ENCODE measurements at regions not wholly inside any gene's neighbourhood (a gene's known extent, or its start where the extent isn't known, plus 50 kb on each side); places are given as distances from the start of the nearest gene placed in this dataset.
"Not testable (repeated sequence)": the region's sequence is repeated elsewhere in the genome, so short reads cannot be mapped to it uniquely, and the experiment has no call there.

- TF ChIP-seq CTCF (conservative IDR thresholded peaks at IDR 0.05; ENCODE audit: low read depth, low read length), result no peak
- no peak for DNase-seq (ENCODE audit: low read depth)
- no peak overlapping the region for H3K4me3 ChIP-seq (ENCODE audit: low read length)
These were observed 443.3 kb downstream of the BUD13 start for GRCh38 chr11:116329354-116330090.

- DNase-seq (ENCODE audit: low read depth), result no peak
- H3K4me3 ChIP-seq (ENCODE audit: low read length), result no peak overlapping the region
- TF ChIP-seq CTCF (conservative IDR thresholded peaks at IDR 0.05; ENCODE audit: low read depth, low read length), result no peak
These were observed 443.9 kb downstream of the BUD13 start for GRCh38 chr11:116328851-116329250.

- no peak overlapping the region for H3K4me3 ChIP-seq (ENCODE audit: low read length)
- no peak for DNase-seq (ENCODE audit: low read depth)
- TF ChIP-seq CTCF (conservative IDR thresholded peaks at IDR 0.05; ENCODE audit: low read depth, low read length), result no peak
These were observed 444.4 kb downstream of the BUD13 start for GRCh38 chr11:116328391-116328790.

GRCh38 chr11:116326146-116326545 lies 446.6 kb downstream of the BUD13 start:
- DNase-seq (ENCODE audit: low read depth), result no peak
- no peak overlapping the region for H3K4me3 ChIP-seq (ENCODE audit: low read length)
- no peak for TF ChIP-seq CTCF (conservative IDR thresholded peaks at IDR 0.05; ENCODE audit: low read depth, low read length)

GRCh38 chr11:116325247-116325646 lies 447.5 kb downstream of the BUD13 start:
- no peak overlapping the region for H3K4me3 ChIP-seq (ENCODE audit: low read length)
- DNase-seq (ENCODE audit: low read depth), result no peak
- no peak for TF ChIP-seq CTCF (conservative IDR thresholded peaks at IDR 0.05; ENCODE audit: low read depth, low read length)

- DNase-seq (ENCODE audit: low read depth); H3K4me3 ChIP-seq (ENCODE audit: low read length): not testable (repeated sequence)
These were observed 448.7 kb downstream of the BUD13 start for GRCh38 chr11:116324077-116324476.

- H3K4me3 ChIP-seq (ENCODE audit: low read length), result no peak overlapping the region
- DNase-seq (ENCODE audit: low read depth), result no peak
- no peak for TF ChIP-seq CTCF (conservative IDR thresholded peaks at IDR 0.05; ENCODE audit: low read depth, low read length)
These were observed 455.6 kb downstream of the BUD13 start for GRCh38 chr11:116317212-116317611.

All from retinal pigment epithelial cell (primary cell).